DND-41 (cell line): ENCODE measurements at regions not wholly inside any gene's neighbourhood (a gene's known extent, or its start where the extent isn't known, plus 50 kb on each side); places are given as distances from the start of the nearest gene placed in this dataset.

Experiments used
- ATAC-seq: fragments of 200-7000 bp; cut with Tn5 transposase; 3 replicates; pipeline ENCODE4 v1.9.1; 2021; ENCODE audit warnings: low read depth; ENCODE audit not compliant: insufficient read depth
- DNase-seq: peaks from one replicate; pipeline ENCODE4 v3.0.0-alpha.2; 2020
- H2AFZ ChIP-seq: 2 replicates; pipeline ENCODE4 v1.6.0; 2012; ENCODE audit warnings: low read depth, low read length
- H3K27ac ChIP-seq: 2 replicates; pipeline ENCODE4 v1.5.1; 2012; ENCODE audit warnings: low read length, inconsistent platforms
- H3K27me3 ChIP-seq: fragments of 200-600 bp; sonication (generic); 2 replicates; pipeline ENCODE4 v1.6.0; 2012; ENCODE audit warnings: low read length, mild to moderate bottlenecking, inconsistent platforms; ENCODE audit not compliant: insufficient read depth, poor library complexity
- H3K36me3 ChIP-seq: 2 replicates; pipeline ENCODE4 v1.5.1; 2012; ENCODE audit warnings: low read length, inconsistent platforms; ENCODE audit not compliant: insufficient read depth
- H3K4me1 ChIP-seq: 2 replicates; pipeline ENCODE4 v1.5.1; 2012; ENCODE audit warnings: mild to moderate bottlenecking, low read length; ENCODE audit not compliant: insufficient read depth
- H3K4me2 ChIP-seq: 2 replicates; pipeline ENCODE4 v1.6.0; 2012; ENCODE audit warnings: mild to moderate bottlenecking, moderate library complexity, low read length, inconsistent platforms; ENCODE audit not compliant: insufficient read depth
- H3K4me3 ChIP-seq, 2 experiments: fragments of 200-600 bp in 1 of 2; shearing (Covaris generic) in 1 of 2; 2 replicates each; pipeline ENCODE4 v1.5.1; 2012 to 2016; ENCODE audit warnings: inconsistent platforms in 2 of 2, low read length in 2 of 2, mild to moderate bottlenecking in 2 of 2, low read depth in 1 of 2, moderate library complexity in 1 of 2
- H3K79me2 ChIP-seq: 2 replicates; pipeline ENCODE4 v1.6.0; 2012; ENCODE audit warnings: low read length, inconsistent platforms; ENCODE audit not compliant: insufficient read depth
- H3K9ac ChIP-seq: 2 replicates; pipeline ENCODE4 v1.6.0; 2012; ENCODE audit warnings: low read depth, mild to moderate bottlenecking, inconsistent platforms, low read length, moderate library complexity
- H3K9me3 ChIP-seq: 2 replicates; pipeline ENCODE4 v1.5.1; 2012; ENCODE audit warnings: low read length, moderate library complexity, mild to moderate bottlenecking, inconsistent platforms; ENCODE audit not compliant: insufficient read depth, severe bottlenecking
- H4K20me1 ChIP-seq: 2 replicates; pipeline ENCODE4 v1.6.0; 2012; ENCODE audit warnings: low read length; ENCODE audit not compliant: insufficient read depth
- EZH2 ChIP-seq: IDR thresholded peaks from 3 replicates; pipeline ENCODE4 v1.6.1; 2012; ENCODE audit warnings: borderline replicate concordance, low read depth, mild to moderate bottlenecking, moderate library complexity, low read length, inconsistent platforms; ENCODE audit not compliant: severe bottlenecking
- TF ChIP-seq, protein P1 (sequence below): IDR thresholded peaks from 2 replicates; pipeline ENCODE4 v1.5.1; 2012; ENCODE audit warnings: borderline replicate concordance, low read length, moderate library complexity, mild to moderate bottlenecking; ENCODE audit not compliant: poor library complexity, severe bottlenecking; ENCODE audit errors: extremely low read depth

DNA sequence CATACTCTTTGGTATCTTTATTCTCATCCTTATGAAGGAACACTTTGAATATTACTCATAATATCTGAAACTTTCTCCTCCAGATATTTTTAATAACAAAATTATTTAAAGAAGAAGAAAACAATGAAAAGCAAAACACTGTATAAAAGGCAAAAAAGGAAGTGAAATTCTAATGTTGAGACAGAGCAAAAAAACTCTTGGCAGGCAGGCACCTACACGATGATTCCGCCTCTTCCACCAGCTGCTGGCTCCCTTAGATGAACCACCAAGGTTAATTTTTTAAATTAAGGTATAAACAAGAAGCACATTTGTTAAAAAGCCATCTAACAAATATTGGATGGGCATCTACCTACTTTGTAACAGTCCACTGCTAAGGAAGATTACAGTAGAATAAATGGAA is 434.7 kb downstream of the EPHA4 start:
- no peaks in the 10 kb centered on the region for H4K20me1 ChIP-seq
- DNase-seq (no peak), ATAC-seq (no peak)
- no peak overlapping the region for H3K4me3 ChIP-seq
- H2AFZ ChIP-seq: no peak overlapping the region
- H3K9ac ChIP-seq: no peak overlapping the region
- H3K36me3 ChIP-seq: no peaks in the 10 kb centered on the region
- H3K27me3 ChIP-seq: no peaks in the 10 kb centered on the region
- H3K4me2 ChIP-seq: no peak overlapping the region
- no peak for TF ChIP-seq EZH2
- TF ChIP-seq, protein P1, sequence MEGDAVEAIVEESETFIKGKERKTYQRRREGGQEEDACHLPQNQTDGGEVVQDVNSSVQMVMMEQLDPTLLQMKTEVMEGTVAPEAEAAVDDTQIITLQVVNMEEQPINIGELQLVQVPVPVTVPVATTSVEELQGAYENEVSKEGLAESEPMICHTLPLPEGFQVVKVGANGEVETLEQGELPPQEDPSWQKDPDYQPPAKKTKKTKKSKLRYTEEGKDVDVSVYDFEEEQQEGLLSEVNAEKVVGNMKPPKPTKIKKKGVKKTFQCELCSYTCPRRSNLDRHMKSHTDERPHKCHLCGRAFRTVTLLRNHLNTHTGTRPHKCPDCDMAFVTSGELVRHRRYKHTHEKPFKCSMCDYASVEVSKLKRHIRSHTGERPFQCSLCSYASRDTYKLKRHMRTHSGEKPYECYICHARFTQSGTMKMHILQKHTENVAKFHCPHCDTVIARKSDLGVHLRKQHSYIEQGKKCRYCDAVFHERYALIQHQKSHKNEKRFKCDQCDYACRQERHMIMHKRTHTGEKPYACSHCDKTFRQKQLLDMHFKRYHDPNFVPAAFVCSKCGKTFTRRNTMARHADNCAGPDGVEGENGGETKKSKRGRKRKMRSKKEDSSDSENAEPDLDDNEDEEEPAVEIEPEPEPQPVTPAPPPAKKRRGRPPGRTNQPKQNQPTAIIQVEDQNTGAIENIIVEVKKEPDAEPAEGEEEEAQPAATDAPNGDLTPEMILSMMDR: no peak
- H3K4me1 ChIP-seq: no peaks in the 10 kb centered on the region
- H3K27ac ChIP-seq: no peak overlapping the region
- H3K79me2 ChIP-seq: no peaks in the 10 kb centered on the region
- no peaks in the 10 kb centered on the region for H3K9me3 ChIP-seq

DNA sequence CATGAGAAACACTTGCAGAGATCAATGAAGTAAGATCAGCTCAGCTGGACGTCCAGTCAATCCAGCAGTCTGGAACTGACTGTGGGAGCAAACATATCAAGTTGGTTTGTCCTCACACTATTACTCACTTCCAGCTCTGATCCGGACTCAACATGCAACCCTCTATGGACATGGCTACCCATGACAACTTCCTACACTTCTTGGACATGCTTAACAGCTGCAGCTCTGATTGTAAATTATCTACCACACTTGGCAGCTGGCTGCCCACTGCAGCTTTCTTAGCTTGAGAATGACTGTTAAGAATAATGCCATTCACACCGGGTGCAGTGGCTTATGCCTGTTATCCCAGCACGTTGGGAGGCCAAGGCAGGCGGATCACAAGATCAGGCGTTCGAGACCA is 429.8 kb downstream of the EPHA4 start:
- TF ChIP-seq, protein P1: no peak
- no peak for TF ChIP-seq EZH2
- Histone ChIP-seq H3K27me3 (no peaks in the 10 kb centered on the region), H3K79me2 (no peaks in the 10 kb centered on the region), H3K9me3 (no peaks in the 10 kb centered on the region), H3K4me3 (no peak overlapping the region), H3K27ac (no peak overlapping the region), H2AFZ (no peak overlapping the region), H3K4me2 (no peak overlapping the region), H3K36me3 (no peaks in the 10 kb centered on the region), H3K9ac (no peak overlapping the region), H3K4me1 (no peaks in the 10 kb centered on the region), H4K20me1 (no peaks in the 10 kb centered on the region)
- DNase-seq (no peak), ATAC-seq (no peak)

DNA sequence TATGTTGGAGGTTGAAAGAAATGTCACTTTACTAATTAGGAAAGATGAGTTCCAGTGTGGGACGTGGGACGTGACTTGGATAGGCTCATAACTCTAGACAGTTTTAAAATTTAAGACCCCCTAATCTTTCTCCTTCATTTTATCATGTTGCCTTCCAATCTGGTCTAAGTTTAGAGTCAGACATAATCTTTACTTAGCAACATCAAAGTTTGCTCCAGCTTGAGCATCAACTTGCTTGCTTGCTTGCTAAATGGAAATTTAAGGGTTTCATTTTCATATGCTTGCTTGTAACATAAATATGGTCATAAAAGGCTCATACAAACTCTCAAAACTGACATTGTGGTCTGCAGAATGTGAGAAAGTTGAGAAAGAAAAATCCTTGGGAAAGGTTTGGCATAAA is 428.9 kb downstream of the EPHA4 start:
- H3K4me1 ChIP-seq: no peaks in the 10 kb centered on the region
- H3K27ac ChIP-seq: no peak overlapping the region
- H3K4me3 ChIP-seq: no peak overlapping the region
- H3K9ac ChIP-seq: no peak overlapping the region
- ATAC-seq: no peak
- H3K9me3 ChIP-seq: no peaks in the 10 kb centered on the region
- TF ChIP-seq EZH2: no peak
- TF ChIP-seq, protein P1: no peak
- no peaks in the 10 kb centered on the region for H4K20me1 ChIP-seq
- no peaks in the 10 kb centered on the region for H3K79me2 ChIP-seq
- no peaks in the 10 kb centered on the region for H3K27me3 ChIP-seq
- no peaks in the 10 kb centered on the region for H3K36me3 ChIP-seq
- DNase-seq: no peak
- no peak overlapping the region for H3K4me2 ChIP-seq
- no peak overlapping the region for H2AFZ ChIP-seq

DNA sequence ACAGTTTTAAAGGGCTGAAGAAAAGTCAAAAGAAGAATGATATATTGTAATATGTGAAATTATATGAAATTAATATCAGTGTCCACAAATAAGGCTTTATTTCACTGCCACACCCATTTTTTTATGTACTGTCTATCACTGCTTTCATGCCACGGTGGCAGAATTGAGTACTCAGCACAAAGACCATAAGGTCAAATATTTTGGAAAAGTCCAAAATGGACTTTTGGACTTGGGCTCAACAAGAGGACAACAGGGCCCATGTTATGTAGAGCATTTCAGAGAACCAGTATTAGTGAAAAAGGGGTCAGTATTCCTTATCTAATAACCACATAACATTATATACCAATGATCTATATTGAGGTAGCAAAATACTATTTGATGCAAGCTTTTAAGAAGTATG is 427.2 kb downstream of the EPHA4 start:
- H3K27me3 ChIP-seq: no peaks in the 10 kb centered on the region
- no peak overlapping the region for H2AFZ ChIP-seq
- no peaks in the 10 kb centered on the region for H3K4me1 ChIP-seq
- no peaks in the 10 kb centered on the region for H3K36me3 ChIP-seq
- DNase-seq (no peak), ATAC-seq (no peak)
- no peak overlapping the region for H3K27ac ChIP-seq
- no peak overlapping the region for H3K9ac ChIP-seq
- H4K20me1 ChIP-seq: no peaks in the 10 kb centered on the region
- H3K9me3 ChIP-seq: no peaks in the 10 kb centered on the region
- no peak overlapping the region for H3K4me3 ChIP-seq
- H3K4me2 ChIP-seq: no peak overlapping the region
- no peak for TF ChIP-seq EZH2
- TF ChIP-seq, protein P1: no peak
- no peaks in the 10 kb centered on the region for H3K79me2 ChIP-seq
